Left lung (tissue), 4 donors: ENCODE measurements at regions not wholly inside any gene's neighbourhood (a gene's known extent, or its start where the extent isn't known, plus 50 kb on each side); places are given as distances from the start of the nearest gene placed in this dataset.

ENCODE experiments used
- ATAC-seq: fragments of 200-7000 bp; cut with Tn5 transposase; one replicate; pipeline ENCODE4 v1.9.1; 2020; ENCODE audit warnings: moderate library complexity
- DNase-seq, 4 donors: peaks; one replicate each; pipeline ENCODE4 v3.0.0-alpha.2; 2013 to 2020
- H3K27ac ChIP-seq, 2 donors: fragments of 200-600 bp; sonication (generic) in 1 of 2; one replicate each; pipeline versions ENCODE4 v1.5.0 to v1.8.0; 2020 to 2021
- H3K27me3 ChIP-seq, 2 donors: fragments of 200-600 bp; sonication (generic) in 1 of 2; one replicate each; pipeline versions ENCODE4 v1.5.0 to v1.8.0; 2020 to 2021
- H3K36me3 ChIP-seq, 2 donors: fragments of 200-600 bp; sonication (generic) in 1 of 2; one replicate each; pipeline versions ENCODE4 v1.5.0 to v1.8.0; 2020 to 2021
- H3K4me1 ChIP-seq, 2 donors: fragments of 200-600 bp; one replicate each; pipeline ENCODE4 v1.8.0; 2021
- H3K4me3 ChIP-seq, 2 donors: fragments of 200-600 bp; sonication (generic) in 1 of 2; one replicate each; pipeline versions ENCODE4 v1.5.0 to v1.8.0; 2020 to 2021; ENCODE audit warnings: mild to moderate bottlenecking in 1 of 2
- H3K9me3 ChIP-seq, 2 donors: fragments of 200-600 bp; sonication (generic) in 1 of 2; one replicate each; pipeline versions ENCODE4 v1.5.0 to v1.8.0; 2020 to 2021
- CTCF ChIP-seq, 2 donors: fragments of 200-600 bp; sonication (generic) in 1 of 2; IDR thresholded peaks; one replicate each; pipeline versions ENCODE4 v1.5.0 to v1.8.0; 2021; ENCODE audit warnings: antibody characterized with exemption in 2 of 2
- intact Hi-C, 2 donors: fragments of 100-400 bp; cut with DNase I; formaldehyde crosslinking; loops; one replicate each; pipeline versions ENCODE4 v1.11.2 to v1.14.2; 2022
- donor health status: DM: no; HTN: yes; CAD: no.
- donor health status: DM: no; HTN: no; CAD: no.

GRCh38 chr2:100214265-100214971, 72.0 kb upstream of the AFF3 start:
- intact Hi-C loops, result no loop called here
- no peak for ATAC-seq
- Histone ChIP-seq H3K27me3 (no peaks in the 10 kb centered on the region), H3K4me3 (no peak overlapping the region), H3K4me1 (peaks cover 0 to 26% of the 10 kb centered on the region in 2 donors), H3K9me3 (no peaks in the 10 kb centered on the region), H3K27ac (no peak overlapping the region), H3K36me3 (no peaks in the 10 kb centered on the region)
- no peak for TF ChIP-seq CTCF (IDR thresholded peaks at IDR 0.05)
- peak in 1 of 4 donors; percentile 74 for DNase-seq

GRCh38 chr2:100213595-100213994, 71.2 kb upstream of the AFF3 start:
- no peak for DNase-seq
- Histone ChIP-seq H3K36me3 (no peaks in the 10 kb centered on the region), H3K4me3 (no peak overlapping the region), H3K27me3 (no peaks in the 10 kb centered on the region), H3K4me1 (peaks cover 0 to 26% of the 10 kb centered on the region in 2 donors), H3K9me3 (no peaks in the 10 kb centered on the region), H3K27ac (no peak overlapping the region)
- ATAC-seq, result no peak
- intact Hi-C loops, result no loop called here
- no peak for TF ChIP-seq CTCF (IDR thresholded peaks at IDR 0.05)

- Histone ChIP-seq H3K9me3 (no peaks in the 10 kb centered on the region), H3K4me3 (no peak overlapping the region), H3K4me1 (peaks cover 0 to 26% of the 10 kb centered on the region in 2 donors), H3K27ac (no peak overlapping the region), H3K36me3 (no peaks in the 10 kb centered on the region), H3K27me3 (no peaks in the 10 kb centered on the region)
- intact Hi-C loops, result no loop called here
- no peak for ATAC-seq
- DNase-seq, result no peak
- TF ChIP-seq CTCF (IDR thresholded peaks at IDR 0.05), result no peak
Measured at GRCh38 chr2:100212850-100213249, 70.5 kb upstream of the AFF3 start.

GRCh38 chr2:100211521-100211920, 69.1 kb upstream of the AFF3 start:
- H3K4me1 ChIP-seq, result peaks cover 0 to 26% of the 10 kb centered on the region in 2 donors

More at GRCh38 chr2:100211521-100211920, 69.1 kb upstream of the AFF3 start:
- Histone ChIP-seq H3K9me3 (no peaks in the 10 kb centered on the region), H3K27ac (no peak overlapping the region), H3K27me3 (no peaks in the 10 kb centered on the region), H3K36me3 (no peaks in the 10 kb centered on the region), H3K4me3 (no peak overlapping the region)
- ATAC-seq, result no peak
- no peak for DNase-seq
- intact Hi-C loops, result no loop called here
- no peak for TF ChIP-seq CTCF (IDR thresholded peaks at IDR 0.05)
